ENCODE measurements at regions not wholly inside any gene's neighbourhood (a gene's known extent, or its start where the extent isn't known, plus 50 kb on each side); places are given as distances from the start of the nearest gene placed in this dataset.

GRCh38 chr2:150144546-150145298 is 342.7 kb downstream of the RND3 start:
- no peak overlapping the region for H3K27ac ChIP-seq

GRCh38 chr2:150143087-150143536 is 344.4 kb downstream of the RND3 start:
- no peak for DNase-seq (ENCODE audit: low read depth, low spot score)
- H3K27ac ChIP-seq: peak overlapping the region; percentile 91

More at GRCh38 chr2:150144546-150145298, 342.7 kb downstream of the RND3 start:
- DNase-seq (ENCODE audit: low read depth, low spot score): no peak

- no peak for DNase-seq (ENCODE audit: low read depth, low spot score)
- peak overlapping the region; percentile 91 for H3K27ac ChIP-seq
Observed at GRCh38 chr2:150142561-150142960, 344.9 kb downstream of the RND3 start.

GRCh38 chr2:150141226-150142001 is 346.1 kb downstream of the RND3 start:
- no peak for DNase-seq (ENCODE audit: low read depth, low spot score)
- peak overlapping the region; percentile 91 for H3K27ac ChIP-seq

- peak overlapping the region; percentile 91 for H3K27ac ChIP-seq
- no peak for DNase-seq (ENCODE audit: low read depth, low spot score)
Observed at GRCh38 chr2:150140777-150141176, 346.7 kb downstream of the RND3 start.

- H3K27ac ChIP-seq: no peak overlapping the region
- no peak for DNase-seq (ENCODE audit: low read depth, low spot score)
Observed at GRCh38 chr2:150138587-150138986, 348.9 kb downstream of the RND3 start.

- peak overlapping the region; percentile 59 for H3K27ac ChIP-seq
- DNase-seq (ENCODE audit: low read depth, low spot score): no peak
Observed at GRCh38 chr2:150137338-150138069, 350.0 kb downstream of the RND3 start.

GRCh38 chr2:150136893-150137292 is 350.6 kb downstream of the RND3 start:
- H3K27ac ChIP-seq: peak overlapping the region; percentile 59
- DNase-seq (ENCODE audit: low read depth, low spot score): peak; percentile 71

GRCh38 chr2:150136401-150136800 is 351.1 kb downstream of the RND3 start:
- DNase-seq (ENCODE audit: low read depth, low spot score): no peak
- peak overlapping the region; percentile 59 for H3K27ac ChIP-seq

GRCh38 chr2:150135223-150135883 is 352.1 kb downstream of the RND3 start:
- H3K27ac ChIP-seq: no peak overlapping the region
- DNase-seq (ENCODE audit: low read depth, low spot score): no peak

- H3K27ac ChIP-seq: peak overlapping the region; percentile 61
- DNase-seq (ENCODE audit: low read depth, low spot score): no peak
Observed at GRCh38 chr2:150134223-150134857, 353.1 kb downstream of the RND3 start.

GRCh38 chr2:150133623-150134022 is 353.8 kb downstream of the RND3 start:
- peak; percentile 98 for DNase-seq (ENCODE audit: low read depth, low spot score)
- peak overlapping the region; percentile 61 for H3K27ac ChIP-seq

- no peak for DNase-seq (ENCODE audit: low read depth, low spot score)
- no peak overlapping the region for H3K27ac ChIP-seq
Observed at GRCh38 chr2:150129921-150130575, 357.4 kb downstream of the RND3 start.

GRCh38 chr2:150127995-150128394 is 359.5 kb downstream of the RND3 start:
- peak overlapping the region; percentile 45 for H3K27ac ChIP-seq
- DNase-seq (ENCODE audit: low read depth, low spot score): no peak

GRCh38 chr2:150127346-150127990 is 360.0 kb downstream of the RND3 start:
- no peak for DNase-seq (ENCODE audit: low read depth, low spot score)
- peak overlapping the region; percentile 45 for H3K27ac ChIP-seq

- no peak for DNase-seq (ENCODE audit: low read depth, low spot score)
- H3K27ac ChIP-seq: peak overlapping the region; percentile 45
Observed at GRCh38 chr2:150126839-150127238, 360.6 kb downstream of the RND3 start.

GRCh38 chr2:150126143-150126740 is 361.2 kb downstream of the RND3 start:
- DNase-seq (ENCODE audit: low read depth, low spot score): peak; percentile 82
- peak overlapping the region; percentile 45 for H3K27ac ChIP-seq

GRCh38 chr2:150125708-150126107 is 361.8 kb downstream of the RND3 start:
- no peak for DNase-seq (ENCODE audit: low read depth, low spot score)
- H3K27ac ChIP-seq: peak overlapping the region; percentile 45

Measured in epithelial cell of prostate (primary cell).